H9 (cell line): ENCODE measurements at regions not wholly inside any gene's neighbourhood (a gene's known extent, or its start where the extent isn't known, plus 50 kb on each side); places are given as distances from the start of the nearest gene placed in this dataset.

Source experiments
- DNase-seq: peaks from one replicate; pipeline ENCODE4 v3.0.0-alpha.2; 2017
- H2AFZ ChIP-seq: one replicate; pipeline ENCODE4 v1.6.1; 2013; ENCODE audit warnings: mild to moderate bottlenecking, low read length, control low read depth, moderate library complexity
- H2AK5ac ChIP-seq: 2 replicates; pipeline ENCODE4 v1.6.1; 2013; ENCODE audit warnings: low read length, control low read depth, mixed read lengths; ENCODE audit not compliant: insufficient read length
- H2BK120ac ChIP-seq: one replicate; pipeline ENCODE4 v1.6.1; 2013; ENCODE audit warnings: low read depth, mild to moderate bottlenecking, low read length, control low read depth, inconsistent platforms; ENCODE audit not compliant: poor library complexity, severe bottlenecking
- H2BK12ac ChIP-seq: 2 replicates; pipeline ENCODE4 v1.6.1; 2013; ENCODE audit warnings: low read length, control low read depth, mixed read lengths, low read depth; ENCODE audit not compliant: insufficient read length
- H2BK15ac ChIP-seq: 2 replicates; pipeline ENCODE4 v1.6.1; 2013; ENCODE audit warnings: low read depth, low read length, control low read depth
- H2BK20ac ChIP-seq: one replicate; pipeline ENCODE4 v1.6.1; 2013; ENCODE audit warnings: low read depth, mild to moderate bottlenecking, low read length, control low read depth, inconsistent platforms; ENCODE audit not compliant: poor library complexity, severe bottlenecking
- H2BK5ac ChIP-seq: 2 replicates; pipeline ENCODE4 v1.6.1; 2013; ENCODE audit warnings: low read length, control low read depth, mixed read lengths; ENCODE audit not compliant: insufficient read length
- H3K14ac ChIP-seq: 2 replicates; pipeline ENCODE4 v1.6.1; 2013; ENCODE audit warnings: low read length, control low read depth; ENCODE audit not compliant: insufficient read depth
- H3K18ac ChIP-seq: 2 replicates; pipeline ENCODE4 v1.6.1; 2013; ENCODE audit warnings: low read depth, mild to moderate bottlenecking, mixed read lengths, low read length, control low read depth; ENCODE audit not compliant: insufficient read length
- H3K23ac ChIP-seq: 2 replicates; pipeline ENCODE4 v1.6.1; 2013; ENCODE audit warnings: low read length, control low read depth, mixed read lengths, low read depth; ENCODE audit not compliant: insufficient read length
- H3K23me2 ChIP-seq: 2 replicates; pipeline ENCODE4 v1.6.1; 2013; ENCODE audit warnings: low read depth, mild to moderate bottlenecking, mixed read lengths, low read length, control low read depth; ENCODE audit not compliant: insufficient read length, poor library complexity, severe bottlenecking
- H3K27ac ChIP-seq: 2 replicates; pipeline ENCODE4 v1.5.1; 2013; ENCODE audit warnings: low read length, control low read depth, mixed read lengths, low read depth; ENCODE audit not compliant: insufficient read length
- H3K27me3 ChIP-seq: 2 replicates; pipeline ENCODE4 v1.6.1; 2013; ENCODE audit warnings: low read length, control low read depth, inconsistent platforms; ENCODE audit not compliant: insufficient read depth
- H3K4ac ChIP-seq: 2 replicates; pipeline ENCODE4 v1.6.1; 2013; ENCODE audit warnings: low read depth, mild to moderate bottlenecking, control low read depth, inconsistent platforms, low read length, moderate library complexity
- H3K4me1 ChIP-seq: 2 replicates; pipeline ENCODE4 v1.6.1; 2013; ENCODE audit warnings: low read length, control low read depth, inconsistent platforms; ENCODE audit not compliant: insufficient read depth
- H3K4me2 ChIP-seq: 2 replicates; pipeline ENCODE4 v1.6.1; 2013; ENCODE audit warnings: low read length, control low read depth, mixed read lengths; ENCODE audit not compliant: insufficient read length, insufficient read depth
- H3K56ac ChIP-seq: 2 replicates; pipeline ENCODE4 v1.6.1; 2013; ENCODE audit warnings: low read depth, mild to moderate bottlenecking, mixed read lengths, low read length, control low read depth; ENCODE audit not compliant: insufficient read length
- H3K79me1 ChIP-seq: 2 replicates; pipeline ENCODE4 v1.6.1; 2013; ENCODE audit warnings: low read depth, mild to moderate bottlenecking, moderate library complexity, low read length, control low read depth, inconsistent platforms; ENCODE audit not compliant: insufficient read depth, poor library complexity, severe bottlenecking
- H3K79me2 ChIP-seq: 2 replicates; pipeline ENCODE4 v1.6.1; 2013; ENCODE audit warnings: low read length, control low read depth, inconsistent platforms; ENCODE audit not compliant: insufficient read depth
- H3K9ac ChIP-seq: 2 replicates; pipeline ENCODE4 v1.6.1; 2013; ENCODE audit warnings: low read length, control low read depth, mixed read lengths; ENCODE audit not compliant: insufficient read length; ENCODE audit errors: extremely low read depth
- H3K9me3 ChIP-seq: one replicate; pipeline ENCODE4 v1.6.1; 2013; ENCODE audit warnings: low read depth, low read length, inconsistent platforms; ENCODE audit not compliant: control insufficient read depth
- H3T11ph ChIP-seq: one replicate; pipeline ENCODE4 v1.6.1; 2013; ENCODE audit warnings: mild to moderate bottlenecking, low read length, control low read depth, inconsistent platforms
- H4K20me1 ChIP-seq: one replicate; pipeline ENCODE4 v1.6.1; 2013; ENCODE audit not compliant: control insufficient read depth, insufficient read length, insufficient read depth
- H4K5ac ChIP-seq: 2 replicates; pipeline ENCODE4 v1.6.1; 2013; ENCODE audit warnings: low read depth, mild to moderate bottlenecking, mixed read lengths, low read length, control low read depth; ENCODE audit not compliant: insufficient read length
- H4K8ac ChIP-seq: replicated peaks from 2 replicates; pipeline ENCODE4 v1.6.1; 2013; ENCODE audit warnings: low read length, control low read depth, mixed read lengths, low read depth; ENCODE audit not compliant: insufficient read length
- H4K91ac ChIP-seq: 2 replicates; pipeline ENCODE4 v1.6.1; 2013; ENCODE audit warnings: low read depth, mild to moderate bottlenecking, moderate library complexity, mixed read lengths, low read length, control low read depth; ENCODE audit not compliant: insufficient read length
- H3K27ac Mint-ChIP-seq, 3 experiments: 2 replicates in 2 of 3; 3 replicates in 1 of 3; pipeline ENCODE4 v1.8.0; 2020 to 2021; ENCODE audit warnings: mixed read lengths in 3 of 3, mild to moderate bottlenecking in 1 of 3, moderate library complexity in 1 of 3
- H3K27me3 Mint-ChIP-seq: 2 replicates; pipeline ENCODE4 v1.8.0; 2021; ENCODE audit warnings: low read depth, mild to moderate bottlenecking, moderate library complexity, mixed read lengths
- H3K36me3 Mint-ChIP-seq, 3 experiments: 2 replicates in 2 of 3; 3 replicates in 1 of 3; pipeline ENCODE4 v1.8.0; 2020 to 2021; ENCODE audit warnings: low read depth in 3 of 3, mixed read lengths in 3 of 3; ENCODE audit not compliant: insufficient read depth in 1 of 3
- H3K4me1 Mint-ChIP-seq, 2 experiments: 2 replicates each; pipeline ENCODE4 v1.8.0; 2020; ENCODE audit warnings: mixed read lengths in 2 of 2
- H3K4me3 Mint-ChIP-seq, 2 experiments: 2 replicates in 1 of 2; 3 replicates in 1 of 2; pipeline ENCODE4 v1.8.0; 2020 to 2021; ENCODE audit warnings: mild to moderate bottlenecking in 2 of 2, mixed read lengths in 2 of 2, moderate library complexity in 1 of 2
- H3K9me3 Mint-ChIP-seq, 2 experiments: 2 replicates in 1 of 2; 3 replicates in 1 of 2; pipeline ENCODE4 v1.8.0; 2020; ENCODE audit warnings: mild to moderate bottlenecking in 2 of 2, mixed read lengths in 2 of 2, moderate library complexity in 1 of 2
- CTCF ChIP-seq: fragments of 200-600 bp; sonication (generic); conservative IDR thresholded peaks from 3 replicates; pipeline ENCODE4 v1.8.0; 2021; ENCODE audit warnings: antibody characterized with exemption, mild to moderate bottlenecking

DNA sequence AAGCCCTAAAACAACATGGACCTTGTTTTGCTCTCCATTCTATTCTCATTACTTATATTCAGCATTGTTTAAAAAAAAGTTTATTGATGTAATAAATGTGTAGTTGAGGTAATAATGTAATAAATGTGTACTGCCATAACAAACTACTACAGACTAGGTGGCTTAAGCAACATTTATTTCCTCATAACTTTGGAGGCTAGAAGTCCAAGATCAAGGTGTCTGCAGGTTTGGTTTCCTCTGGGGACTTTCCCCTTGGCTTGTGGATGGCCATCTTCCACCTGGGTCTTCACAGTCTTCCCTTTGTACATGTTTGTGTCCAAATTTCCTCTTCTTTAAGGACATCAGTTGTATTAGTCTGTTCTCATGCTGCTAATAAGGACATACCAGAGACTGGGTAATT is 93.1 kb downstream of the LMO4 start:
- Histone ChIP-seq H3K18ac (no peak overlapping the region), H3K9ac (no peak overlapping the region), H3K79me2 (no peaks in the 10 kb centered on the region), H3K23ac (no peak overlapping the region), H3K23me2 (no peaks in the 10 kb centered on the region), H3K14ac (no peak overlapping the region), H4K8ac (no peak overlapping the region), H3K27ac (no peak overlapping the region), H2BK15ac (no peak overlapping the region), H3K4ac (no peak overlapping the region), H3K9me3 (no peaks in the 10 kb centered on the region), H4K91ac (no peak overlapping the region), H3K79me1 (no peaks in the 10 kb centered on the region), H3K27me3 (no peaks in the 10 kb centered on the region), H2BK120ac (no peak overlapping the region), H4K20me1 (no peaks in the 10 kb centered on the region), H3K56ac (no peak overlapping the region), H2BK5ac (no peak overlapping the region), H3K4me2 (no peak overlapping the region), H2AK5ac (no peak overlapping the region), H2BK12ac (no peak overlapping the region), H4K5ac (no peak overlapping the region), H2AFZ (no peak overlapping the region), H3T11ph (no peak overlapping the region), H2BK20ac (no peak overlapping the region), H3K4me1 (no peaks in the 10 kb centered on the region)
- DNase-seq = no peak
- Mint-ChIP-seq H3K27ac (no peak overlapping the region), H3K4me3 (no peak overlapping the region), H3K27me3 (no peaks in the 10 kb centered on the region), H3K36me3 (no peaks in the 10 kb centered on the region; a peak in 2 of 7 replicates), H3K9me3 (peaks cover 0 to 3% of the 10 kb centered on the region in 2 experiments; a peak in 2 of 5 replicates), H3K4me1 (peaks cover 5 to 8% of the 10 kb centered on the region in 2 experiments)
- TF ChIP-seq CTCF = no peak
